ENCODE measurements at regions not wholly inside any gene's neighbourhood (a gene's known extent, or its start where the extent isn't known, plus 50 kb on each side); places are given as distances from the start of the nearest gene placed in this dataset.

DNA sequence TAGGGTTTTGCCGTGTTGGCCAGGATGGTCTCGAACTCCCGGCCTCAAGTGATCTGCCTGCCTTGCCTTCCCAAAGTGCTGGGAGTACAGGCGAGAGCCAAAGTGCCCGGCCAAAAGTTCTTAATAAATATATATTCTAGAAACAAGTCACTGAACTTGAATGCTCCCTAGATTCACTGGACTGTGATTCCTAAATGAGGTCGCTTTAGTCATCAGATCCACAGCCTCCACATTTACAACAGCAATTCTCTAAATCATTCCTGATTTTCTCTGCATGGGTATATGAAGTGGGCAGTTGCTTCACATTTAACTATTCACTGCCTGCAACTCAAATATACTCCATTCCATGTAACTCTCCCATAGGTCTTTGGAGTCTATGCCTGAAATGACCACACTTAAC is 813.0 kb downstream of the GALC start:
- H2BK120ac ChIP-seq (ENCODE audit: low read depth, low read length): no peak overlapping the region
- H2AFZ ChIP-seq (replicated peaks; ENCODE audit: low read length, poor library complexity): no peak overlapping the region
- H4K8ac ChIP-seq (ENCODE audit: low read depth in 2 of 2, low read length in 2 of 2): no peak overlapping the region
- H3K56ac ChIP-seq (ENCODE audit: extremely low read depth, insufficient read depth, low read length): no peak overlapping the region
- H3K4me1 ChIP-seq (ENCODE audit: control insufficient read depth, insufficient read depth, low read length): no peaks in the 10 kb centered on the region
- ATAC-seq (ENCODE audit: low read depth) (no peak), DNase-seq (no peak)
- no peak overlapping the region for H3K14ac ChIP-seq (replicated peaks; ENCODE audit: low read depth, low read length)
- POLR2A ChIA-PET (ENCODE audit: unreplicated experiment): no interaction called here
- no peak overlapping the region for H3K4me3 ChIP-seq (ENCODE audit: insufficient read depth, low read depth, low read length)
- intact Hi-C loops (cut with micrococcal nuclease) (no loop called here), dilution Hi-C loops (cut with HindIII; ENCODE audit: low sequenced_read_pairs, unreplicated experiment) (no loop called here), in situ Hi-C loops (cut with MboI; ENCODE audit: low sequenced_read_pairs) (no loop called here)
- no TSS peak for BruUV-seq (replicated peaks)
- WGBS, 2 experiments (ENCODE audit: extremely low coverage in 2 of 2, insufficient read length in 1 of 2): no CpG with 5 or more reads among the region's 6 CpGs
- H2AK9ac ChIP-seq (replicated peaks; ENCODE audit: low read depth, low read length, poor library complexity): no peak overlapping the region
- H3K79me1 ChIP-seq (ENCODE audit: low read depth in 1 of 2, low read length in 2 of 2): no peaks in the 10 kb centered on the region
- CTCF ChIA-PET: no interaction called here
- no peak overlapping the region for H2BK20ac ChIP-seq (ENCODE audit: low read depth, low read length)
- H2AK5ac ChIP-seq (ENCODE audit: low read depth, low read length): no peak overlapping the region
- H3K9me3 ChIP-seq (ENCODE audit: control insufficient read depth, insufficient read depth, low read length): no peaks in the 10 kb centered on the region
- no peaks in the 10 kb centered on the region for H4K20me1 ChIP-seq (ENCODE audit: insufficient read depth, low read length)
- no peak overlapping the region for H4K5ac ChIP-seq (ENCODE audit: low read depth, low read length)
- H4K91ac ChIP-seq (ENCODE audit: insufficient read depth, low read depth, low read length): no peak overlapping the region
- H3K4ac ChIP-seq (ENCODE audit: low read depth, low read length): no peak overlapping the region
- H2BK15ac ChIP-seq (ENCODE audit: low read depth, low read length): no peak overlapping the region
- H3K18ac ChIP-seq (ENCODE audit: low read depth, low read length): no peak overlapping the region
- no peaks in the 10 kb centered on the region for H3K36me3 ChIP-seq (ENCODE audit: control insufficient read depth, insufficient read depth, low read length)
- H3K23ac ChIP-seq (ENCODE audit: low read depth, low read length): no peak overlapping the region
- no peaks in the 10 kb centered on the region for H3K27me3 ChIP-seq (ENCODE audit: control insufficient read depth, insufficient read depth, low read length)
- TF ChIP-seq NFE2L2 (IDR thresholded peaks at IDR 0.05; ENCODE audit: low read depth, low read length): no peak
- TF ChIP-seq SMC3 (IDR thresholded peaks at IDR 0.05; ENCODE audit: low read depth, low read length): no peak
- no peak for TF ChIP-seq CHD1 (IDR thresholded peaks at IDR 0.05; ENCODE audit: low read depth, low read length)
- TF ChIP-seq ELK1 (IDR thresholded peaks at IDR 0.05; ENCODE audit: borderline replicate concordance, low read depth, low read length): no peak
- no peak for TF ChIP-seq RFX5 (IDR thresholded peaks at IDR 0.05; ENCODE audit: low read depth, low read length)
- TF ChIP-seq POLR2A (IDR thresholded peaks at IDR 0.05; ENCODE audit: low read depth, low read length): no peak
- TF ChIP-seq FOS (IDR thresholded peaks at IDR 0.05; ENCODE audit: low read depth, low read length): no peak
- no peak for TF ChIP-seq MAFK (IDR thresholded peaks at IDR 0.05; ENCODE audit: low read depth, low read length)
- no peak for TF ChIP-seq MXI1 (IDR thresholded peaks at IDR 0.05; ENCODE audit: borderline replicate concordance, low read depth, low read length)
- no peak for TF ChIP-seq USF2 (IDR thresholded peaks at IDR 0.05; ENCODE audit: low read depth, low read length)
- no peak for TF ChIP-seq CTCF (conservative IDR thresholded peaks at IDR 0.05; ENCODE audit: low read depth, low read length)
- no peak overlapping the region for H3K27ac ChIP-seq (ENCODE audit: insufficient read depth, low read length)
- H3K9me1 ChIP-seq (ENCODE audit: insufficient read depth, low read length): no peaks in the 10 kb centered on the region
- H2BK5ac ChIP-seq (ENCODE audit: low read depth, low read length, poor library complexity, severe bottlenecking): no peak overlapping the region
- H3K9ac ChIP-seq (ENCODE audit: low read depth, low read length): no peak overlapping the region
- H3K4me2 ChIP-seq (ENCODE audit: low read depth, low read length): no peak overlapping the region

Data from IMR-90 (cell line).